SU-DHL-6 (cell line): ENCODE measurements at regions not wholly inside any gene's neighbourhood (a gene's known extent, or its start where the extent isn't known, plus 50 kb on each side); places are given as distances from the start of the nearest gene placed in this dataset.

ENCODE experiments used
- CTCF ChIP-seq: fragments of 200-600 bp; sonication (generic); IDR thresholded peaks from one replicate; pipeline ENCODE4 v1.5.1; 2017; ENCODE audit warnings: antibody characterized with exemption, mild to moderate bottlenecking, low read length, moderate library complexity; ENCODE audit not compliant: insufficient read depth, poor library complexity, severe bottlenecking
- EZH2phosphoT487 ChIP-seq: fragments of 200-600 bp; sonication (generic), shearing (Covaris generic); conservative IDR thresholded peaks from 2 replicates; pipeline ENCODE4 v1.6.1; 2018; ENCODE audit warnings: mild to moderate bottlenecking, antibody characterized with exemption, low read length, moderate library complexity, mixed read lengths

GRCh38 chr1:30522031-30523004 is 201.1 kb downstream of the MATN1 start:
- TF ChIP-seq CTCF: no peak
- TF ChIP-seq EZH2phosphoT487: no peak
